ENCODE measurements at regions not wholly inside any gene's neighbourhood (a gene's known extent, or its start where the extent isn't known, plus 50 kb on each side); places are given as distances from the start of the nearest gene placed in this dataset.

DNA sequence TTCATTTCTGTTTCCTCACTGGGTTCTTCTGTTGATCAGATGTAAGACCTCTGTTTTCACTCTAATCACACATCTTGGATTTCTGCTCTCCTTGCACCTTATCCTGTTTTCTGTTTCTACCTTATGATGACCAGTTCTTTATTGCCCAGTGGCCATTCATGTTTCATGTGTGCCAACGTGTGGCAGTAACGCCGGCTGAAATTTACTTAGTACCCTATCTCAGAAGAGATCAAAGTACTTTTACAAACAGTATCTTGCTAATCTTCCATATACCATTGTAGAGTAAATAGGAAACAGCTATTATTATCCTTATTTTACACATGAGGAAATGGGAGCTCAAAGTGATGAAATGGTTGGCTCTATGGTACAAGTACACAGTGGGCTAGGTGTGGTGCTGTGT, 74.0 kb downstream of the GATA3 start:
- no peak overlapping the region for H3K4me3 ChIP-seq (replicated peaks; ENCODE audit: low read depth, low read length)
- DNase-seq (ENCODE audit: extremely low read depth, low read depth) = no peak
- TF ChIP-seq, protein P1, sequence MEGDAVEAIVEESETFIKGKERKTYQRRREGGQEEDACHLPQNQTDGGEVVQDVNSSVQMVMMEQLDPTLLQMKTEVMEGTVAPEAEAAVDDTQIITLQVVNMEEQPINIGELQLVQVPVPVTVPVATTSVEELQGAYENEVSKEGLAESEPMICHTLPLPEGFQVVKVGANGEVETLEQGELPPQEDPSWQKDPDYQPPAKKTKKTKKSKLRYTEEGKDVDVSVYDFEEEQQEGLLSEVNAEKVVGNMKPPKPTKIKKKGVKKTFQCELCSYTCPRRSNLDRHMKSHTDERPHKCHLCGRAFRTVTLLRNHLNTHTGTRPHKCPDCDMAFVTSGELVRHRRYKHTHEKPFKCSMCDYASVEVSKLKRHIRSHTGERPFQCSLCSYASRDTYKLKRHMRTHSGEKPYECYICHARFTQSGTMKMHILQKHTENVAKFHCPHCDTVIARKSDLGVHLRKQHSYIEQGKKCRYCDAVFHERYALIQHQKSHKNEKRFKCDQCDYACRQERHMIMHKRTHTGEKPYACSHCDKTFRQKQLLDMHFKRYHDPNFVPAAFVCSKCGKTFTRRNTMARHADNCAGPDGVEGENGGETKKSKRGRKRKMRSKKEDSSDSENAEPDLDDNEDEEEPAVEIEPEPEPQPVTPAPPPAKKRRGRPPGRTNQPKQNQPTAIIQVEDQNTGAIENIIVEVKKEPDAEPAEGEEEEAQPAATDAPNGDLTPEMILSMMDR (IDR thresholded peaks at IDR 0.05; ENCODE audit: low read depth, low read length, missing control alignments) = no peak

- DNase-seq (ENCODE audit: extremely low read depth, low read depth) = no peak
- H3K4me3 ChIP-seq (replicated peaks; ENCODE audit: low read depth, low read length) = no peak overlapping the region
- TF ChIP-seq, protein P1 (IDR thresholded peaks at IDR 0.05; ENCODE audit: low read depth, low read length, missing control alignments) = no peak
These were observed 75.0 kb downstream of the GATA3 start for GRCh38 chr10:8129438-8129837.

- no peak for DNase-seq (ENCODE audit: extremely low read depth, low read depth)
- H3K4me3 ChIP-seq (replicated peaks; ENCODE audit: low read depth, low read length) = no peak overlapping the region
- TF ChIP-seq, protein P1 (IDR thresholded peaks at IDR 0.05; ENCODE audit: low read depth, low read length, missing control alignments) = no peak
These were observed 76.8 kb downstream of the GATA3 start for GRCh38 chr10:8130973-8131911.

- DNase-seq (ENCODE audit: extremely low read depth, low read depth) = no peak
- TF ChIP-seq, protein P1 (IDR thresholded peaks at IDR 0.05; ENCODE audit: low read depth, low read length, missing control alignments) = no peak
- H3K4me3 ChIP-seq (replicated peaks; ENCODE audit: low read depth, low read length) = no peak overlapping the region
These were observed 78.7 kb downstream of the GATA3 start for GRCh38 chr10:8133146-8133545.

DNA sequence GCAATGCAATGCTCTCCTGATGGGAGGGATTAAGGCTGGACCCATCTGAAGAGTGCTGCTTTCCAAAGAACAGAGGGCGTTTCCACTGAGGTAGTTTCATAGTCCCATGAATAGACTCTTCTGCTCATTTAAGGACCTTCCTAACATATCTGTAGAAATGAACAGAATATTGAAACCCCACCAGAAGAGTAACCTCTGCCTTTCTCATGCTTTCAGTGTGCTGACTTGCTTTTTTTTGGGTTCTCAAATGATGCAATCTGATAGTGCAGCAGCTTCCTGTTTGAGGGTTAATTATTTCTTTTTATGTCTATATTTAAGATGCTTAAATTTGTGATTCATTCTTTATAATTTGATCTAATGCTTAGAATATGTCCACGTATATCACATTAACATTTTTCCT, 82.2 kb downstream of the GATA3 start:
- DNase-seq (ENCODE audit: extremely low read depth, low read depth) = no peak
- TF ChIP-seq, protein P1 (IDR thresholded peaks at IDR 0.05; ENCODE audit: low read depth, low read length, missing control alignments) = no peak
- H3K4me3 ChIP-seq (replicated peaks; ENCODE audit: low read depth, low read length) = no peak overlapping the region

DNA sequence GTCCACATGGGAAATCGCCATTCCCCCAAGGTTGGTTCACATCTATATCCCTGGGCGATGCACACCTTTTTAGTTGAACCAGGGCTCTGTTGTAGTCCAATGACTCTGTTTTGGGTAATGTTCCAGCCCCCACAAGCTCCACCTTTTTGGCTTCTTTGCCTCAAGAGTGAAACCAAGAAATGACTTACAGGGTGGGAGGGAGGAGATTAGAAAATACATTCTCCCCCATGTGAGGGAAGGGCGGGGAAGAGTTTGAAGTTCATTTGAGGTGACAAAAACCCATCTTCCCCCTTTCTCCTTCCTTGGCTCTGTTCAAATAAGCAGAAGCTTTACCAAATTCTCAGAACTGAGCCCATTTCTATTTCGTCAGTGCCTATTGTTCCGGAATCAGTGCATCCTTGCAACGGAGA, 82.8 kb downstream of the GATA3 start:
- no peak for DNase-seq (ENCODE audit: extremely low read depth, low read depth)
- TF ChIP-seq, protein P1 (IDR thresholded peaks at IDR 0.05; ENCODE audit: low read depth, low read length, missing control alignments) = no peak

More for the DNA sequence above, 82.8 kb downstream of the GATA3 start:
- no peak overlapping the region for H3K4me3 ChIP-seq (replicated peaks; ENCODE audit: low read depth, low read length)
